ENCODE measurements at regions not wholly inside any gene's neighbourhood (a gene's known extent, or its start where the extent isn't known, plus 50 kb on each side); places are given as distances from the start of the nearest gene placed in this dataset.

DNA sequence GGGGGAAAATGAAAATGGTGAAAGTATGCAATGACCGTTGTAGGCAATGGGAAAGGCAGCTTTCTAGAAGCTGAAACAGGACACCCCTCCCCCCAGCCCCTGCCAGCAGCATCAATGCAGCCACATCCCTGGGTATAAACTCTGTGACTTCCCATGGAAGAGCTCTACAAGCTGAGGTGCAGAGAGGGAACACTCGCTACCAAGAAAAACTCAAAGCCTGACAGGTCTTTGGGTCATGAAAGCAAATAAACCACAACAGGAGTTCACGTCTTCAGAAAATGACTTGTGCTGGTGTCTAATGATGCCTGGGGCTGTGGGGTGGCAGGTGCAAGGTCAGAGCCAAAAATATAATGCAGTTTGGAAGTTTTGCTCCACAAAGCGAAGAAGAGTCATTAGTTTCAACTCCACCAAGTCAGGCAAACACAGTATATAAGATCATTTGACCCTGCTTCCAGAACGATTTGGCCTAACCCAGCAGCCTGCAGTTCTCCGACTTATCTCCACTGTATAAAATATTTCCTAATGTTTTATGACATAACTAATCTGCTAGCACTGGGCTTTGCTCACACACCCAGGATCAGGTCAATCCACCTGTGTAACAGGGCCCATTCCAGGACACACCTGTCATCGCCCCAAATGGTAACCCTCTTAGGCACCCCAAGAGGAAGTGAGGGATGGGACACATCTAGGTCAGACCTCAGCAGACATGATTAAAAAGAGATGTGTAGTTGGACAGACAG, 102.1 kb downstream of the IRS2 start:
- TF ChIP-seq, protein P1, sequence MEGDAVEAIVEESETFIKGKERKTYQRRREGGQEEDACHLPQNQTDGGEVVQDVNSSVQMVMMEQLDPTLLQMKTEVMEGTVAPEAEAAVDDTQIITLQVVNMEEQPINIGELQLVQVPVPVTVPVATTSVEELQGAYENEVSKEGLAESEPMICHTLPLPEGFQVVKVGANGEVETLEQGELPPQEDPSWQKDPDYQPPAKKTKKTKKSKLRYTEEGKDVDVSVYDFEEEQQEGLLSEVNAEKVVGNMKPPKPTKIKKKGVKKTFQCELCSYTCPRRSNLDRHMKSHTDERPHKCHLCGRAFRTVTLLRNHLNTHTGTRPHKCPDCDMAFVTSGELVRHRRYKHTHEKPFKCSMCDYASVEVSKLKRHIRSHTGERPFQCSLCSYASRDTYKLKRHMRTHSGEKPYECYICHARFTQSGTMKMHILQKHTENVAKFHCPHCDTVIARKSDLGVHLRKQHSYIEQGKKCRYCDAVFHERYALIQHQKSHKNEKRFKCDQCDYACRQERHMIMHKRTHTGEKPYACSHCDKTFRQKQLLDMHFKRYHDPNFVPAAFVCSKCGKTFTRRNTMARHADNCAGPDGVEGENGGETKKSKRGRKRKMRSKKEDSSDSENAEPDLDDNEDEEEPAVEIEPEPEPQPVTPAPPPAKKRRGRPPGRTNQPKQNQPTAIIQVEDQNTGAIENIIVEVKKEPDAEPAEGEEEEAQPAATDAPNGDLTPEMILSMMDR (optimal IDR thresholded peaks at IDR 0.05 in 1 of 3, IDR thresholded peaks at IDR 0.05 in 1 of 3, conservative IDR thresholded peaks at IDR 0.05 in 1 of 3; ENCODE audit: extremely low read depth in 1 of 3, insufficient read depth in 2 of 3, low read length in 3 of 3) = no peak
- no peak for TF ChIP-seq EZH2 (IDR thresholded peaks at IDR 0.05; ENCODE audit: low read length)
